ENCODE measurements at regions not wholly inside any gene's neighbourhood (a gene's known extent, or its start where the extent isn't known, plus 50 kb on each side); places are given as distances from the start of the nearest gene placed in this dataset.

DNA sequence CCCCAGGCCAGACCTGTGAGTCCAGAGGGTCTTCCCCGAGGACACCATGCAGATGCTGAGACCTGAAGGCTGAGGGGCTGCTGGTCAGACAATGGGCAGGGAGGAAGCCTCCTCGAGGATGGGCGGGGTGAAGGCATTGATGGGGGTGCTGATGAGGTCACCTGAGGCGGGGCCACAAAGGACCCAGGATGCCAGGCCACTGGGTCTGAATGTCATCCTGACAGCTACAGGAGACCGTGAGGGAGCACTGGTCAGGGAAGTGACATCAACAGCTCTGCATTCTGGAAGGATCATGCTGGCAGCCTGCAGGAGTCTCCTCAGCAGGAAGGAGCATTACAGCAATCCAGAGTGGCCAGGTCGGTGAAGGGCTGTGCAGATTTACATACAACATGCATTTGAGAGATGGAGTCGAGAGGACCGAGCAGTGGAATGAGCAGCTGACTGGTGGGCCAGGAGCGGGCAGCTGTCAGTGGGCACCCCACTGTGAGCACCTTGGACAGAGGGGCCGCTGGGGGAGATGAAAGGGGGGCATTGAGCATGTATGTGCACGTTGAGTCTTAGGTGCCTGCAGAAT is 77.7 kb upstream of the ADAMTS2 start (continued):
- TF ChIP-seq, protein P1, sequence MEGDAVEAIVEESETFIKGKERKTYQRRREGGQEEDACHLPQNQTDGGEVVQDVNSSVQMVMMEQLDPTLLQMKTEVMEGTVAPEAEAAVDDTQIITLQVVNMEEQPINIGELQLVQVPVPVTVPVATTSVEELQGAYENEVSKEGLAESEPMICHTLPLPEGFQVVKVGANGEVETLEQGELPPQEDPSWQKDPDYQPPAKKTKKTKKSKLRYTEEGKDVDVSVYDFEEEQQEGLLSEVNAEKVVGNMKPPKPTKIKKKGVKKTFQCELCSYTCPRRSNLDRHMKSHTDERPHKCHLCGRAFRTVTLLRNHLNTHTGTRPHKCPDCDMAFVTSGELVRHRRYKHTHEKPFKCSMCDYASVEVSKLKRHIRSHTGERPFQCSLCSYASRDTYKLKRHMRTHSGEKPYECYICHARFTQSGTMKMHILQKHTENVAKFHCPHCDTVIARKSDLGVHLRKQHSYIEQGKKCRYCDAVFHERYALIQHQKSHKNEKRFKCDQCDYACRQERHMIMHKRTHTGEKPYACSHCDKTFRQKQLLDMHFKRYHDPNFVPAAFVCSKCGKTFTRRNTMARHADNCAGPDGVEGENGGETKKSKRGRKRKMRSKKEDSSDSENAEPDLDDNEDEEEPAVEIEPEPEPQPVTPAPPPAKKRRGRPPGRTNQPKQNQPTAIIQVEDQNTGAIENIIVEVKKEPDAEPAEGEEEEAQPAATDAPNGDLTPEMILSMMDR (IDR thresholded peaks at IDR 0.05; ENCODE audit: low read depth, low read length, missing input control): no peak

DNA sequence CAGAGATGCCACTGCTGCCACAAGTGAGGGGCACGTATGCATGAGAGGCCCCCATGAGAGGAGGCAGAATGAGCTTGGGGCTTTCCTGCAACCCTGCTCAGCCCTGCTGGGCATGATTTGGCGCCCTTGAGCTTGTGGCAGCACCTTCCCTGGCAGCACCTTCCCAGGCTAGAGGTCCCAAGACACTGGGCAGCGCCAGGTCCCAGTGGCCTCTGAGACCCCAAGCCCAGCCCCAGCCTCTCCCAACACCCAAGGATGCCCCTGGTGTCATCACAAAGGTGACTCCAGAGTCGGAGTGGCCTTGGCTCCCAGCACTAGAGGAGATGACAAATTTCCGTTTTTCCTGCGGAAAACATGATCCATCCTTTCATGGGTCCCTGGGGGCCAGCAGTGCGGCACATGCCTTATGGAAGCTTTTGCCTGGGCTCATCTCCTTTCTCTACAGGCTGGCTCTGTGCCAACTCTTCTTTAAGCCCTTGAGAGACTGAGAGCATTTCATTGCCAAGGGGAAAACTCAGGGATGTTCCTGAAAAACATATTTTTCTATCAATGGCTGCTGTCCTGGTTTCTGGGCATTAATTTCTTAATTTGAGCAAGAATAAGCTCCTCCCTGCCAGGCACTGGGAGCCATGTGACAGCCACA is 77.1 kb upstream of the ADAMTS2 start:
- H3K4me3 ChIP-seq (ENCODE audit: low read depth in 1 of 3, low read length in 3 of 3): no peak overlapping the region
- H3K27ac ChIP-seq (ENCODE audit: low read depth in 1 of 2, low read length in 2 of 2): no peak overlapping the region
- H3K36me3 ChIP-seq (ENCODE audit: control insufficient read depth in 4 of 4, insufficient read depth in 3 of 4, low read depth in 1 of 4, low read length in 3 of 4): no peaks in the 10 kb centered on the region
- no peak for DNase-seq (ENCODE audit: low spot score)
- no peaks in the 10 kb centered on the region for H3K4me1 ChIP-seq (ENCODE audit: control insufficient read depth in 4 of 4, insufficient read depth in 4 of 4, low read length in 3 of 4)
- no peak overlapping the region for H3K9ac ChIP-seq (ENCODE audit: low read depth in 1 of 2, low read length in 2 of 2)
- no peaks in the 10 kb centered on the region for H3K9me3 ChIP-seq (ENCODE audit: control insufficient read depth in 4 of 4, low read length in 3 of 4)
- 74% methylated on average over 7 of the region's 7 CpGs for WGBS
- H3K27me3 ChIP-seq (ENCODE audit: control insufficient read depth in 4 of 4, insufficient read depth in 4 of 4, low read length in 3 of 4): no peaks in the 10 kb centered on the region
- TF ChIP-seq SP1 (IDR thresholded peaks at IDR 0.05) (no peak), FOXA2 (IDR thresholded peaks at IDR 0.05) (no peak), HNF4A (conservative IDR thresholded peaks at IDR 0.05) (no peak), TAF1 (conservative IDR thresholded peaks at IDR 0.05) (no peak), YY1 (IDR thresholded peaks at IDR 0.05) (no peak), NR2F2 (IDR thresholded peaks at IDR 0.05) (no peak), RXRA (IDR thresholded peaks at IDR 0.05) (no peak), EGR1 (IDR thresholded peaks at IDR 0.05; ENCODE audit: low read depth in 2 of 2) (no peak), HNF4G (IDR thresholded peaks at IDR 0.05) (no peak)
- TF ChIP-seq, protein P2, sequence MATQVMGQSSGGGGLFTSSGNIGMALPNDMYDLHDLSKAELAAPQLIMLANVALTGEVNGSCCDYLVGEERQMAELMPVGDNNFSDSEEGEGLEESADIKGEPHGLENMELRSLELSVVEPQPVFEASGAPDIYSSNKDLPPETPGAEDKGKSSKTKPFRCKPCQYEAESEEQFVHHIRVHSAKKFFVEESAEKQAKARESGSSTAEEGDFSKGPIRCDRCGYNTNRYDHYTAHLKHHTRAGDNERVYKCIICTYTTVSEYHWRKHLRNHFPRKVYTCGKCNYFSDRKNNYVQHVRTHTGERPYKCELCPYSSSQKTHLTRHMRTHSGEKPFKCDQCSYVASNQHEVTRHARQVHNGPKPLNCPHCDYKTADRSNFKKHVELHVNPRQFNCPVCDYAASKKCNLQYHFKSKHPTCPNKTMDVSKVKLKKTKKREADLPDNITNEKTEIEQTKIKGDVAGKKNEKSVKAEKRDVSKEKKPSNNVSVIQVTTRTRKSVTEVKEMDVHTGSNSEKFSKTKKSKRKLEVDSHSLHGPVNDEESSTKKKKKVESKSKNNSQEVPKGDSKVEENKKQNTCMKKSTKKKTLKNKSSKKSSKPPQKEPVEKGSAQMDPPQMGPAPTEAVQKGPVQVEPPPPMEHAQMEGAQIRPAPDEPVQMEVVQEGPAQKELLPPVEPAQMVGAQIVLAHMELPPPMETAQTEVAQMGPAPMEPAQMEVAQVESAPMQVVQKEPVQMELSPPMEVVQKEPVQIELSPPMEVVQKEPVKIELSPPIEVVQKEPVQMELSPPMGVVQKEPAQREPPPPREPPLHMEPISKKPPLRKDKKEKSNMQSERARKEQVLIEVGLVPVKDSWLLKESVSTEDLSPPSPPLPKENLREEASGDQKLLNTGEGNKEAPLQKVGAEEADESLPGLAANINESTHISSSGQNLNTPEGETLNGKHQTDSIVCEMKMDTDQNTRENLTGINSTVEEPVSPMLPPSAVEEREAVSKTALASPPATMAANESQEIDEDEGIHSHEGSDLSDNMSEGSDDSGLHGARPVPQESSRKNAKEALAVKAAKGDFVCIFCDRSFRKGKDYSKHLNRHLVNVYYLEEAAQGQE (IDR thresholded peaks at IDR 0.05): no peak
- TF ChIP-seq, protein P3, sequence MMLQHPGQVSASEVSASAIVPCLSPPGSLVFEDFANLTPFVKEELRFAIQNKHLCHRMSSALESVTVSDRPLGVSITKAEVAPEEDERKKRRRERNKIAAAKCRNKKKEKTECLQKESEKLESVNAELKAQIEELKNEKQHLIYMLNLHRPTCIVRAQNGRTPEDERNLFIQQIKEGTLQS (IDR thresholded peaks at IDR 0.05): no peak
- TF ChIP-seq, protein P4, sequence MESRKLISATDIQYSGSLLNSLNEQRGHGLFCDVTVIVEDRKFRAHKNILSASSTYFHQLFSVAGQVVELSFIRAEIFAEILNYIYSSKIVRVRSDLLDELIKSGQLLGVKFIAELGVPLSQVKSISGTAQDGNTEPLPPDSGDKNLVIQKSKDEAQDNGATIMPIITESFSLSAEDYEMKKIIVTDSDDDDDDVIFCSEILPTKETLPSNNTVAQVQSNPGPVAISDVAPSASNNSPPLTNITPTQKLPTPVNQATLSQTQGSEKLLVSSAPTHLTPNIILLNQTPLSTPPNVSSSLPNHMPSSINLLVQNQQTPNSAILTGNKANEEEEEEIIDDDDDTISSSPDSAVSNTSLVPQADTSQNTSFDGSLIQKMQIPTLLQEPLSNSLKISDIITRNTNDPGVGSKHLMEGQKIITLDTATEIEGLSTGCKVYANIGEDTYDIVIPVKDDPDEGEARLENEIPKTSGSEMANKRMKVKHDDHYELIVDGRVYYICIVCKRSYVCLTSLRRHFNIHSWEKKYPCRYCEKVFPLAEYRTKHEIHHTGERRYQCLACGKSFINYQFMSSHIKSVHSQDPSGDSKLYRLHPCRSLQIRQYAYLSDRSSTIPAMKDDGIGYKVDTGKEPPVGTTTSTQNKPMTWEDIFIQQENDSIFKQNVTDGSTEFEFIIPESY (IDR thresholded peaks at IDR 0.05): no peak
- TF ChIP-seq, protein P1 (IDR thresholded peaks at IDR 0.05; ENCODE audit: low read depth, low read length, missing input control): no peak

Measured in liver (tissue), 8 donors.